ENCODE measurements at regions not wholly inside any gene's neighbourhood (a gene's known extent, or its start where the extent isn't known, plus 50 kb on each side); places are given as distances from the start of the nearest gene placed in this dataset.

DNA sequence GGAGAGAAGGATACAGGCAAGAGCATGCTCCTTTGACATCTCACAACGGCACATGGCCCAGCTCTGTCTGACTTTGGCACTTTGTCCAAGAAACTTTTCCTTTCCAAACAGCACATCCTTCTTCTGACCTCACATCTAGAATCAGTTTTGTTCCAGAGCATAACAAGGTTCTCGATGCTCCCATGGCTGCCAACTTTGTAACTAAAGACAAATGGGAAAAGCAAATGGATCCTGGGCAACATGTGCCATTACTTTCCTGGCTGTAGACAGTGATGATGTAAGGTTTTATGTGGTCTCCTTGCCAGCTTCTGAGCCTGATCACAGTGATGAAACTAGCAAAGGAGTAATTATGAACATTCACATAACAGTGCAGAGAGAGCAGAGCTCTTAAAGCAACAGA lies 171.8 kb upstream of the C1orf87 start:
- no peak overlapping the region for H3K4me3 ChIP-seq (replicated peaks; ENCODE audit: low read depth, low read length)
- DNase-seq (ENCODE audit: extremely low read depth, low read depth): no peak
- TF ChIP-seq, protein P1, sequence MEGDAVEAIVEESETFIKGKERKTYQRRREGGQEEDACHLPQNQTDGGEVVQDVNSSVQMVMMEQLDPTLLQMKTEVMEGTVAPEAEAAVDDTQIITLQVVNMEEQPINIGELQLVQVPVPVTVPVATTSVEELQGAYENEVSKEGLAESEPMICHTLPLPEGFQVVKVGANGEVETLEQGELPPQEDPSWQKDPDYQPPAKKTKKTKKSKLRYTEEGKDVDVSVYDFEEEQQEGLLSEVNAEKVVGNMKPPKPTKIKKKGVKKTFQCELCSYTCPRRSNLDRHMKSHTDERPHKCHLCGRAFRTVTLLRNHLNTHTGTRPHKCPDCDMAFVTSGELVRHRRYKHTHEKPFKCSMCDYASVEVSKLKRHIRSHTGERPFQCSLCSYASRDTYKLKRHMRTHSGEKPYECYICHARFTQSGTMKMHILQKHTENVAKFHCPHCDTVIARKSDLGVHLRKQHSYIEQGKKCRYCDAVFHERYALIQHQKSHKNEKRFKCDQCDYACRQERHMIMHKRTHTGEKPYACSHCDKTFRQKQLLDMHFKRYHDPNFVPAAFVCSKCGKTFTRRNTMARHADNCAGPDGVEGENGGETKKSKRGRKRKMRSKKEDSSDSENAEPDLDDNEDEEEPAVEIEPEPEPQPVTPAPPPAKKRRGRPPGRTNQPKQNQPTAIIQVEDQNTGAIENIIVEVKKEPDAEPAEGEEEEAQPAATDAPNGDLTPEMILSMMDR (IDR thresholded peaks at IDR 0.05; ENCODE audit: low read depth, low read length, missing control alignments): no peak

DNA sequence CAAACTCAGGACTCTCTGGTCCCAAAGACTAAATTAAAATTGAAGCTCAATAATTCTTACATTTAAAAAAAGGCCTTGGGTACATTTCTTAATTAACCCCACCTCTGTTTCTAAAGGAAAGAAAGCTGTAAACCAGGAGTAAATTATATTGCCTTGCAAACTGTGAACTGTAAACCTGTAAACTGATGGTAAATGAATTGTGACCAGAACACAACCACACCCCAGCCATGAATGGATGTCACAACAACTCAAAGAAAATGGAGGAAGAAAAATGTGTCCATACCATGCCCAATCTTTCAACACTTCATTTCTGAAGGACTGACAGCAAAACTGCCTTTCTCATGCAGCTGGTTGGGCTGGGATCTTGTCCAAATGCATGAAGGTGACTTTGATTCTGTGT lies 171.3 kb upstream of the C1orf87 start:
- no peak for DNase-seq (ENCODE audit: extremely low read depth, low read depth)
- TF ChIP-seq, protein P1 (IDR thresholded peaks at IDR 0.05; ENCODE audit: low read depth, low read length, missing control alignments): no peak
- H3K4me3 ChIP-seq (replicated peaks; ENCODE audit: low read depth, low read length): no peak overlapping the region

DNA sequence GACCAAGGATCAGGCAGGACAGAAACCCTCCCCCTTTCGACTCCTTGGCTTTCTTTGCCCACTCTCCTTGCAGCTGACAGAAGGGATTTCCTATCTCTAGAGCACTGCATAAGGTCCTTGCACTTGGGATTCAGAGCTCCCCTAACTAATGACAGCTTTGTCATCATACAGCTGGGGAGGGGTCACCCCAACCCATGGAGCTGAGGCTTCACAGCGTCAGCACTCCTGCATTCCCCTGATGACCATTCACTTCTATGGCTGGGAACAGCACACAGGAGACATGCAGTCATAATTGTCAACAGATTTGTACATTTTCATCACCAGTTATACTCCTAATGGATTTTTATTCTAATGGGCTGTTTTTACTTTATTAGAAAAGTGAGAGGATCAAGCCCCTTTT lies 161.7 kb upstream of the C1orf87 start:
- TF ChIP-seq, protein P1 (IDR thresholded peaks at IDR 0.05; ENCODE audit: low read depth, low read length, missing control alignments): no peak
- no peak for DNase-seq (ENCODE audit: extremely low read depth, low read depth)

DNA sequence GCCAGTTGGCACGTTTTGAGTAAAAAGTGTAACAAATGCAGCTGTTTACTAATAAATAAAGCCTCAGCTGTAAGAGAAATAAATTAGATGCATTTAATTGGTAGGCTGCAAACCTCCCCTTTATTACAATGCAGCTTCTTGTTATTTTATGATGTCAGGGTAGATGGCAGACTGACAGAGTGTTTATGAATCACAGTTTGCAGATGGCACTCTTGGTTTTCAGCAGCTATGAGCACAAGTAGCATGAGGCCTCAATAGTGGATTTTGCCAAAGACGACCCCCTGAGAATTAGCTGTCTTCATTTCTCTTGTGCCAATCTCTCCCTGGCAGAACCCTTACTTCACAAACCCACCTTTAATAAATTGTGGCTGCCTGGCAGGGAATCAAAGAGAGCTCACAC lies 161.2 kb upstream of the C1orf87 start:
- no peak for DNase-seq (ENCODE audit: extremely low read depth, low read depth)
- TF ChIP-seq, protein P1 (IDR thresholded peaks at IDR 0.05; ENCODE audit: low read depth, low read length, missing control alignments): no peak
- H3K4me3 ChIP-seq (replicated peaks; ENCODE audit: low read depth, low read length): no peak overlapping the region

More for the DNA sequence above, 161.7 kb upstream of the C1orf87 start:
- H3K4me3 ChIP-seq (replicated peaks; ENCODE audit: low read depth, low read length): no peak overlapping the region

DNA sequence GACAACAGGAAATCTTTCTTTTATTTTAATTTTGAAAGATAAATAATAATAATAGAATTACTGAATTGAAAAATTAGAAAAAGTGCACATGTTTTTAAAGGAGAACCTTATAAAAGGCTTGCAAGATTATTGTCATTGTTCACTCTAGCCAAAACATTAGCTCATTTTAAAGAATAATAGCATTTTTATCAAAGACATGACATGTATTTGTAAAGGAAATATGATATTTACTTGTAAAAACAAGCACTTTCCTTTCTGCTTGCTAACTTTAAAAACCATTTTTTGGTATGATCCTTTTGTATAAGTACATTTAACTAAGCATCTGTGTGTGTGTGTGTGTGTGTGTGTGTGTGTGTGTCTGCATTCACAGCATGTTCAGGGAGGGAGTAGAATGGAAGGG lies 156.3 kb upstream of the C1orf87 start:
- H3K4me3 ChIP-seq (replicated peaks; ENCODE audit: low read depth, low read length): no peak overlapping the region
- TF ChIP-seq, protein P1 (IDR thresholded peaks at IDR 0.05; ENCODE audit: low read depth, low read length, missing control alignments): no peak
- no peak for DNase-seq (ENCODE audit: extremely low read depth, low read depth)

DNA sequence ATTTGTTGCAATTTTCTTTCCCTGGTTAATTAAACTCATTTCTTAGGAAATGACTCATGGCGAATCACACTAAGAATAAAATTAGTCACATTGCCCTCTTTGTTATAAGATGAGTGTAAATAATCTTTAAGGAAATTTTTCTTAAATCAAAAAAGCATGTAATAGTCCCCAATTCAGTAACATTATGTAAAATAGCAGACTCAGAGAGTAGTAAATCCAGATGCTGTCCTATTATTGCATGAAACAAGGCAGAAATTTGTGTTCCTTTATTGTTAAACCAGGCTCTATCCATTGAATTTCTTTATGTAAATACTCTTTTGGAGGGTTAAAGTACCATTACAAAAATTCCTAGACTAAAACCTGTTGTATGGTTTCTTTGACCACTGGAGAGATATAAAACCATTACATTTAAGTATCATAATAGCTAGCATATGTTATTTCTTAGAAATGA lies 154.5 kb upstream of the C1orf87 start:
- peak; percentile 56 for DNase-seq (ENCODE audit: extremely low read depth, low read depth)
- H3K4me3 ChIP-seq (replicated peaks; ENCODE audit: low read depth, low read length): no peak overlapping the region
- TF ChIP-seq, protein P1 (IDR thresholded peaks at IDR 0.05; ENCODE audit: low read depth, low read length, missing control alignments): no peak

DNA sequence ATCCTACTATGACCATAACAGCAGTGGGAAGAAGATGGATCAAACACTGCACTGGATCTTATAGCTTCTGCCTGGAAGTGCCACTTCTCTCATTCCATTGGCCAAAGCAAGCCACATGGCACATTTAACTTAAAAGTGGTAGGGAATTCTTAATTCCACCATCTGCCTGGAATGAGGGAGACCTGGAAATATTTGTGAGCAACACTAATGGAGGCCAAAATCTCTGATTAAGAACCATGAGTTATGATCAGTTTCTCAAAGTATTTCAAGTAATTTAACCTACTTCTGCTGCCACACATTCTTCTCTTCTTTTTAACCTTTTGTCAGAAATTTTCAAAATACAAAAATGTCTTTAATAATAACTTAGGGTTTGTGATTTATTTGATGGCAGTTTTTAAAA lies 154.0 kb upstream of the C1orf87 start:
- no peak for DNase-seq (ENCODE audit: extremely low read depth, low read depth)
- H3K4me3 ChIP-seq (replicated peaks; ENCODE audit: low read depth, low read length): no peak overlapping the region
- TF ChIP-seq, protein P1 (IDR thresholded peaks at IDR 0.05; ENCODE audit: low read depth, low read length, missing control alignments): no peak

Data from HFF-Myc (cell line).